ENCODE measurements at regions not wholly inside any gene's neighbourhood (a gene's known extent, or its start where the extent isn't known, plus 50 kb on each side); places are given as distances from the start of the nearest gene placed in this dataset.

DNA sequence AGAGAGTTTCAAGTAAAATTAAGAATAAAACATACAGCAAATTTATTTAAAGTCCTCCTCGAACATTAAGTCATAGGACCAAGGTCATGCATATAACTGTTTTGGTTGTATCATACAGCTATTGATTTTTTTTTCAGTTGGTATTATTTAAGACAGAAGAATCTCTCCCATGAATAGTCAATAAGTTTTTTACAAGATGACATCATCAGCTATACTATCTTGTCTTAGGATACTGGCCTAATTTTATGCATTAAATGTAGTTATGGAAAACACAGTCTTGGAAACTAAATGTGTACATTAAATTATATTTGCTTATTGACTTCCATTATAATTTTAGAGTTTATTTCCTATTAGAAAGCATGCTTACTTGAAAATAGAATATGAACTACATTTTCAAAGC lies 755.9 kb downstream of the PCDH19 start:
- no peak overlapping the region for H3K4me3 ChIP-seq (replicated peaks; ENCODE audit: low read depth, low read length)
- no peak for DNase-seq (ENCODE audit: low read depth)
- TF ChIP-seq, protein P1, sequence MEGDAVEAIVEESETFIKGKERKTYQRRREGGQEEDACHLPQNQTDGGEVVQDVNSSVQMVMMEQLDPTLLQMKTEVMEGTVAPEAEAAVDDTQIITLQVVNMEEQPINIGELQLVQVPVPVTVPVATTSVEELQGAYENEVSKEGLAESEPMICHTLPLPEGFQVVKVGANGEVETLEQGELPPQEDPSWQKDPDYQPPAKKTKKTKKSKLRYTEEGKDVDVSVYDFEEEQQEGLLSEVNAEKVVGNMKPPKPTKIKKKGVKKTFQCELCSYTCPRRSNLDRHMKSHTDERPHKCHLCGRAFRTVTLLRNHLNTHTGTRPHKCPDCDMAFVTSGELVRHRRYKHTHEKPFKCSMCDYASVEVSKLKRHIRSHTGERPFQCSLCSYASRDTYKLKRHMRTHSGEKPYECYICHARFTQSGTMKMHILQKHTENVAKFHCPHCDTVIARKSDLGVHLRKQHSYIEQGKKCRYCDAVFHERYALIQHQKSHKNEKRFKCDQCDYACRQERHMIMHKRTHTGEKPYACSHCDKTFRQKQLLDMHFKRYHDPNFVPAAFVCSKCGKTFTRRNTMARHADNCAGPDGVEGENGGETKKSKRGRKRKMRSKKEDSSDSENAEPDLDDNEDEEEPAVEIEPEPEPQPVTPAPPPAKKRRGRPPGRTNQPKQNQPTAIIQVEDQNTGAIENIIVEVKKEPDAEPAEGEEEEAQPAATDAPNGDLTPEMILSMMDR (IDR thresholded peaks at IDR 0.05; ENCODE audit: low read length, missing control alignments): no peak

DNA sequence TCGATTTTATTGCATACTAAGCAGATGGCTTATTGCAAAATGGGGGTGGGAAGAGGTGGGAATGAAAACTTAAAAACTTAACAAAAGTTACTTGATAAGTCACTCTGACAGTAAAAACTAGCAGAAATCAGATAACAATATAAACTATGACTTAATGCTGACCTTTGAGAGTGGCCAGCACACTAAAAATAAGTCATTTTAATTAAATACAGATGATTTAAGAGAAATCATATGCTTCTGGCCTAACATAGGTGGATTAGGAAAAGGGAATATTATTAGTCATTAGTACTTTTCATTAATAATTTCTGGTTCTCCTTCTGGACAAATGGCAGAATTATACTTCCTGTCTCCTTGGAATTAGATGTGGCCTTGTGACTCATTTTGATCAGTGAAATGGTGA lies 756.7 kb downstream of the PCDH19 start:
- TF ChIP-seq, protein P1 (IDR thresholded peaks at IDR 0.05; ENCODE audit: low read length, missing control alignments): no peak
- H3K4me3 ChIP-seq (replicated peaks; ENCODE audit: low read depth, low read length): no peak overlapping the region
- no peak for DNase-seq (ENCODE audit: low read depth)

DNA sequence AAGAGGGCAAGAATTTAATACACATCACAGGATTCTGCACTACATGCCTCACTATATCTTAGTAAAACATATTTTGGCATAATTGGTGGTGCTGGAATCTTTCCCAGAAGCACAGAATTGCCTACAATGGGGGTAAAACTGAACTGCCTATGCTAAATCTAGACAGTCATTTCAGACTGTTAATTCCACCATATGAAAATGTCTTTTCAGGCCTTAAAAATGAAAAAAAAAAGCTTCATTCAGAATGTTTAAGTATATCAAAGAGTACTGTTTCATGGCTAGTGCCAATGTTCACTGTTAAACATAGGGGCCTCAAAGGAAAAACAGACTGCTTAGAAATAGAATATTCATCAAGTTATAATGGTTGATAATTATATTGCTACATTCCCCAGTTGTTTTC lies 797.0 kb downstream of the PCDH19 start:
- TF ChIP-seq, protein P1 (IDR thresholded peaks at IDR 0.05; ENCODE audit: low read length, missing control alignments): no peak
- H3K4me3 ChIP-seq (replicated peaks; ENCODE audit: low read depth, low read length): no peak overlapping the region
- DNase-seq (ENCODE audit: low read depth): no peak

DNA sequence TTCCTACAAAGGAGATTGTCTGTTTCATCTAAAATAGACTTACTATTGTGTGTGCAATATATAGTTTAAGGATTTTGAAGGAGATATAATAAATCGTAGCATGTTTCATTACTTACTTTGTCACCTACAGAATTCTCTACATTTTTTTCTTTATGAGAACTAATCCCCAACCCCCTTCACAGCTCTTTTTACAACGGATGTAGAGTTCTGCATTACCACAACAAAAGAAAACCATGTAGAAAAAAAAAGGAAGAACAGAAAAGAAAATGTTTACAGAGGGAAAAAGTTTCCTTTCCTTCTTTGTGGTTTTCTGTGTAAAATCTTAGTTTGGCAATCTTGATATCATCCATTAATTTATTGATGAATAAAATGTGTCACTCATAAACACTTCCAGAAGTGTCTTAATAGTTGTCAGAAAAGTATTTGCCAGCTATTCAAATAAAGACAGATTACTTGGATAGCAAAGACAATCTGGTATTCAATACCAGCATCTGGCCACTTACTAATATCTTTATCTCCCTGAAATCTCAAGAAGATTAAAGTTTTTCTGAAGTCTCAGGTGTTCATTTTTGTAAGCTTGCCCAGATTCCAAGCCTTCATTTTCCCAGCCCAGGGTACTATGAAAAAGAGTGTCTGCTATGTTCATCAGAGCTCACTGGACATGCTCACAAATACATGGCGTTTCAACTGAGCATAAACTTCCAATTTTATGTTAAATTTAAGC lies 806.8 kb downstream of the PCDH19 start:
- DNase-seq (ENCODE audit: low read depth): no peak
- no peak overlapping the region for H3K4me3 ChIP-seq (replicated peaks; ENCODE audit: low read depth, low read length)
- TF ChIP-seq, protein P1 (IDR thresholded peaks at IDR 0.05; ENCODE audit: low read length, missing control alignments): no peak

DNA sequence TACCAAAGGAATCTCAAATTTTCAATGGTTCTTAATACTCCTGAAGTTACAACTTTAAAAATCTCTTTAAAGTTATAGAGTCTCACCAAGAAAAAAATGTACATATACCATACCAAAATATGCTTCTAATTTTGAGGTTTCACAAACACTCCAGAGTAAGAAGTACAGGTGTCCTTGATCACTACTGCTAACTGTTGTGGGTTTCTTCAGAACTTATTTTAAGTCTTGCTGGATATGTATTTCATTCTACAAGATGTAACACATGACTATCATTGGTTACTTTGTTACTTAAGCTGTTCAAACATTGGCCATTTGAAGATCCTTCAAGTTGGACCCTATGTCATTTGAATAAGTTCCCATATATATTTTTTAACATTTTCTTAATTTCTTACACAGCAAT lies 808.0 kb downstream of the PCDH19 start:
- TF ChIP-seq, protein P1 (IDR thresholded peaks at IDR 0.05; ENCODE audit: low read length, missing control alignments): no peak
- no peak for DNase-seq (ENCODE audit: low read depth)
- no peak overlapping the region for H3K4me3 ChIP-seq (replicated peaks; ENCODE audit: low read depth, low read length)

DNA sequence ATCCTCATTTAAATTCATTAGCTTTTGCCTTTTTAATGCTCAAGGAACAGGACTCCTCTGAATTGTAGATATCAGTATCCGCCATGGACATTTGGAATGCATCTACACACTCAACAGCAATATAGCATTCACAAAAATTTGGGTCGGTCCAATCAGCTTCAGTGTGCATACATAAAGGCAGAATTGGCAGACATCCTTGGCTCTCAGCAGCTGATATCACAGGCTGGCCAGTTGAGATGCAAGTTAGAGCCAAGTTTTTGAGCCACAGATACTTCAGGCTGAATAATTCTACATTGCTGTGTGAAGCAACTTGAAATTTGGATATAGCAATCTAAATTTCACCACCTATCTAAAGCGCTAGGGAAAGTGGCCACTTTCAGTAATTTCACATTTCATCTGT lies 821.1 kb downstream of the PCDH19 start:
- no peak for DNase-seq (ENCODE audit: low read depth)
- H3K4me3 ChIP-seq (replicated peaks; ENCODE audit: low read depth, low read length): no peak overlapping the region
- TF ChIP-seq, protein P1 (IDR thresholded peaks at IDR 0.05; ENCODE audit: low read length, missing control alignments): no peak

DNA sequence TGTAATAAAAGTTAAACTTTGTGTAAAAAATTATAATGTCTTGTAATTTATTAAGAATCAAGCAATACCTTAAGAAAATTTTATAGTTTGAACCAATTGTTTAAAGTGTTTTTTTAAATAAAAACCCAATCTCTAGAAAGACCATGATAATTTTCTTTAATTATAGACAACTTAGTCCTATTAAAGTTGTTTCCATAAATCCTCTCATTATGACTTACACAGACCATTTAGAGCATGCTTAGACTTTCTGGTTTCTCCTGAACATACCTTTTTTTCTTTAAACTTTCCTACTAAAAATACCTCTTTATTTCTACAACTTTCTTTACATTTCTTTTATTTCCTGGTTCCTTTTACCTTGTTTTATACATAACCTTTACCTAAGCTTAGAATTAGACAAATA lies 837.4 kb downstream of the PCDH19 start:
- no peak for DNase-seq (ENCODE audit: low read depth)
- no peak overlapping the region for H3K4me3 ChIP-seq (replicated peaks; ENCODE audit: low read depth, low read length)
- TF ChIP-seq, protein P1 (IDR thresholded peaks at IDR 0.05; ENCODE audit: low read length, missing control alignments): no peak

Data from fibroblast of pulmonary artery (primary cell).